ENCODE measurements at regions not wholly inside any gene's neighbourhood (a gene's known extent, or its start where the extent isn't known, plus 50 kb on each side); places are given as distances from the start of the nearest gene placed in this dataset.

- no peak for TF ChIP-seq CTCFL (IDR thresholded peaks at IDR 0.05; ENCODE audit: borderline replicate concordance, insufficient read depth, low read depth, low read length, poor library complexity, severe bottlenecking)
These were observed 1010.4 kb downstream of the TLE1 start (continued) for GRCh38 chr9:80678906-80679305.

- Histone ChIP-seq H4K20me1 (replicated peaks; ENCODE audit: control insufficient read depth, insufficient read depth, low read length) (no peaks in the 10 kb centered on the region), H3K4me2 (ENCODE audit: insufficient read depth, low read length) (no peak overlapping the region), H3K9me3 (replicated peaks; ENCODE audit: control insufficient read depth, insufficient read depth, low read depth, low read length) (no peaks in the 10 kb centered on the region), H3K4me1 (replicated peaks in 1 of 2; ENCODE audit: control insufficient read depth in 2 of 2, insufficient read depth in 2 of 2, low read length in 2 of 2) (no peaks in the 10 kb centered on the region), H3K79me2 (ENCODE audit: control insufficient read depth, insufficient read depth, low read length) (no peaks in the 10 kb centered on the region), H3K4me3 (no peak overlapping the region), H2AFZ (ENCODE audit: low read depth, low read length) (no peak overlapping the region), H3K9ac (ENCODE audit: insufficient read depth in 1 of 2, low read depth in 2 of 2, low read length in 2 of 2) (no peak overlapping the region), H3K27ac (ENCODE audit: extremely low read depth, low read depth, low read length) (no peak overlapping the region), H3K27me3 (ENCODE audit: control insufficient read depth in 2 of 2, insufficient read depth in 2 of 2, low read length in 2 of 2) (no peaks in the 10 kb centered on the region), H3K36me3 (ENCODE audit: control insufficient read depth, insufficient read depth, low read length) (no peaks in the 10 kb centered on the region), H3K9me1 (ENCODE audit: control insufficient read depth, insufficient read depth, low read length) (no peaks in the 10 kb centered on the region)
- in situ Hi-C loops (cut with MboI) (no loop called here), intact Hi-C loops (cut with micrococcal nuclease) (no loop called here)
- no peak for TF ChIP-seq ZNF780A (CRISPR knock-in tag; IDR thresholded peaks at IDR 0.05)
- FAIRE-seq (no peak), DNase-seq (ENCODE audit: extremely low read depth in 1 of 4, low spot score in 3 of 4) (no peak), ATAC-seq (no peak)
- BruUV-seq (replicated peaks), result no TSS peak
- 0% methylated on average over 1 of the region's 1 CpG for WGBS (ENCODE audit: insufficient coverage, low coverage, missing lambda C conversion rate)
- ChIA-PET POLR2A (no interaction called here), CTCF (ENCODE audit: low intra/inter-chr PET ratio) (no interaction called here)
These were observed 1015.9 kb downstream of the TLE1 start for GRCh38 chr9:80673496-80673895.

GRCh38 chr9:80665479-80665878 is 1023.9 kb downstream of the TLE1 start:
- no peak for ATAC-seq
- Histone ChIP-seq H3K27ac (ENCODE audit: extremely low read depth, low read depth, low read length) (no peak overlapping the region), H3K4me2 (ENCODE audit: insufficient read depth, low read length) (no peak overlapping the region), H3K9me1 (ENCODE audit: control insufficient read depth, insufficient read depth, low read length) (no peaks in the 10 kb centered on the region), H3K79me2 (ENCODE audit: control insufficient read depth, insufficient read depth, low read length) (no peaks in the 10 kb centered on the region), H3K27me3 (ENCODE audit: control insufficient read depth in 2 of 2, insufficient read depth in 2 of 2, low read length in 2 of 2) (no peaks in the 10 kb centered on the region), H2AFZ (ENCODE audit: low read depth, low read length) (no peak overlapping the region), H4K20me1 (replicated peaks; ENCODE audit: control insufficient read depth, insufficient read depth, low read length) (no peaks in the 10 kb centered on the region), H3K9me3 (replicated peaks; ENCODE audit: control insufficient read depth, insufficient read depth, low read depth, low read length) (no peaks in the 10 kb centered on the region), H3K4me3 (no peak overlapping the region), H3K4me1 (replicated peaks in 1 of 2; ENCODE audit: control insufficient read depth in 2 of 2, insufficient read depth in 2 of 2, low read length in 2 of 2) (no peaks in the 10 kb centered on the region), H3K36me3 (ENCODE audit: control insufficient read depth, insufficient read depth, low read length) (no peaks in the 10 kb centered on the region), H3K9ac (ENCODE audit: insufficient read depth in 1 of 2, low read depth in 2 of 2, low read length in 2 of 2) (no peak overlapping the region)
- in situ Hi-C loops (cut with MboI), result no loop called here
- TF ChIP-seq ATF7 (IDR thresholded peaks at IDR 0.05) (no peak), CREBBP (IDR thresholded peaks at IDR 0.05; ENCODE audit: low read depth, low read length) (no peak), MCM2 (IDR thresholded peaks at IDR 0.05; ENCODE audit: low read depth) (no peak), NRF1 (conservative IDR thresholded peaks at IDR 0.05 in 1 of 2, IDR thresholded peaks at IDR 0.05 in 1 of 2) (no peak), MTA2 (IDR thresholded peaks at IDR 0.05; ENCODE audit: low read depth) (no peak), SRF (CRISPR knock-in tag; IDR thresholded peaks at IDR 0.05) (no peak), ZNF76 (CRISPR knock-in tag; IDR thresholded peaks at IDR 0.05; ENCODE audit: borderline replicate concordance) (no peak), U2AF1 (optimal IDR thresholded peaks at IDR 0.05; ENCODE audit: low read depth, low read length) (no peak), ZFP91 (CRISPR knock-in tag; IDR thresholded peaks at IDR 0.05) (no peak)
- ChIA-PET CTCF (ENCODE audit: low intra/inter-chr PET ratio) (no interaction called here), POLR2A (no interaction called here)
- DNase-seq (ENCODE audit: extremely low read depth in 1 of 4, low spot score in 3 of 4), result no peak
- intact Hi-C loops (cut with micrococcal nuclease), result no loop called here
- no TSS peak for BruUV-seq (replicated peaks)
- FAIRE-seq, result no peak
